Progenitor cell of endocrine pancreas (in vitro differentiated cells): ENCODE measurements at regions not wholly inside any gene's neighbourhood (a gene's known extent, or its start where the extent isn't known, plus 50 kb on each side); places are given as distances from the start of the nearest gene placed in this dataset.

Experiments used
- DNase-seq: peaks from one replicate; pipeline ENCODE4 v3.0.0; 2021; ENCODE audit warnings: low spot score; ENCODE audit not compliant: unreplicated experiment
- H3K27ac Mint-ChIP-seq: 2 replicates; pipeline ENCODE4 v1.8.0; 2021; ENCODE audit warnings: mild to moderate bottlenecking, moderate library complexity, mixed read lengths
- H3K27me3 Mint-ChIP-seq: 2 replicates; pipeline ENCODE4 v1.8.0; 2021; ENCODE audit warnings: mixed read lengths
- H3K36me3 Mint-ChIP-seq: 2 replicates; pipeline ENCODE4 v1.8.0; 2022; ENCODE audit warnings: mixed read lengths; ENCODE audit not compliant: insufficient read depth
- H3K4me1 Mint-ChIP-seq: 2 replicates; pipeline ENCODE4 v1.8.0; 2021; ENCODE audit warnings: low read depth, mixed read lengths
- H3K4me3 Mint-ChIP-seq: 2 replicates; pipeline ENCODE4 v1.8.0; 2021; ENCODE audit warnings: low read depth, mild to moderate bottlenecking, moderate library complexity, mixed read lengths
- H3K9me3 Mint-ChIP-seq: 2 replicates; pipeline ENCODE4 v1.8.0; 2021; ENCODE audit warnings: low read depth, mixed read lengths
- CTCF ChIP-seq: fragments of 200-600 bp; sonication (generic); IDR thresholded peaks from one replicate; pipeline ENCODE4 v1.5.0; 2021; ENCODE audit warnings: antibody characterized with exemption, mild to moderate bottlenecking; ENCODE audit not compliant: unreplicated experiment

- Mint-ChIP-seq H3K27ac (no peak overlapping the region), H3K27me3 (peaks cover 8% of the 10 kb centered on the region), H3K4me1 (no peaks in the 10 kb centered on the region), H3K36me3 (no peaks in the 10 kb centered on the region), H3K4me3 (no peak overlapping the region), H3K9me3 (no peaks in the 10 kb centered on the region)
- DNase-seq = no peak
- no peak for TF ChIP-seq CTCF
These were observed 144.1 kb downstream of the SYF2 start for GRCh38 chr1:25088180-25088701.

GRCh38 chr1:25086518-25087079, 145.7 kb downstream of the SYF2 start:
- Mint-ChIP-seq H3K4me1 (no peaks in the 10 kb centered on the region), H3K4me3 (no peak overlapping the region)
- no peak for TF ChIP-seq CTCF

GRCh38 chr1:25084407-25084806, 147.9 kb downstream of the SYF2 start:
- DNase-seq = no peak
- no peak for TF ChIP-seq CTCF
- no peaks in the 10 kb centered on the region for H3K36me3 Mint-ChIP-seq
- no peak overlapping the region for H3K4me3 Mint-ChIP-seq
- no peak overlapping the region for H3K27ac Mint-ChIP-seq
- no peaks in the 10 kb centered on the region for H3K4me1 Mint-ChIP-seq
- no peaks in the 10 kb centered on the region for H3K9me3 Mint-ChIP-seq
- peaks cover 12% of the 10 kb centered on the region for H3K27me3 Mint-ChIP-seq

More at GRCh38 chr1:25086518-25087079, 145.7 kb downstream of the SYF2 start:
- Mint-ChIP-seq H3K27ac (no peak overlapping the region), H3K36me3 (no peaks in the 10 kb centered on the region), H3K27me3 (peaks cover 8% of the 10 kb centered on the region), H3K9me3 (no peaks in the 10 kb centered on the region)
- DNase-seq = no peak

- H3K36me3 Mint-ChIP-seq = no peaks in the 10 kb centered on the region
- DNase-seq = no peak
- no peak overlapping the region for H3K27ac Mint-ChIP-seq
- no peaks in the 10 kb centered on the region for H3K9me3 Mint-ChIP-seq
- H3K4me3 Mint-ChIP-seq = no peak overlapping the region
- no peak for TF ChIP-seq CTCF
- H3K4me1 Mint-ChIP-seq = no peaks in the 10 kb centered on the region
- peaks cover 12% of the 10 kb centered on the region for H3K27me3 Mint-ChIP-seq
These were observed 148.6 kb downstream of the SYF2 start for GRCh38 chr1:25083481-25084345.

GRCh38 chr1:25082995-25083394, 149.3 kb downstream of the SYF2 start:
- H3K4me3 Mint-ChIP-seq = no peak overlapping the region
- DNase-seq = no peak
- no peaks in the 10 kb centered on the region for H3K36me3 Mint-ChIP-seq
- H3K9me3 Mint-ChIP-seq = no peaks in the 10 kb centered on the region
- peaks cover 12% of the 10 kb centered on the region for H3K27me3 Mint-ChIP-seq
- TF ChIP-seq CTCF = no peak
- no peak overlapping the region for H3K27ac Mint-ChIP-seq
- no peaks in the 10 kb centered on the region for H3K4me1 Mint-ChIP-seq
